CD4-positive, alpha-beta T cell (primary cell): ENCODE measurements at regions not wholly inside any gene's neighbourhood (a gene's known extent, or its start where the extent isn't known, plus 50 kb on each side); places are given as distances from the start of the nearest gene placed in this dataset.

Source experiments
- ATAC-seq: fragments of 200-7000 bp; cut with Tn5 transposase; one replicate; pipeline ENCODE4 v1.10.0; 2022; ENCODE audit warnings: mild to moderate bottlenecking; ENCODE audit not compliant: poor library complexity
- CTCF ChIA-PET: fragments of 350-600 bp; sonication (Branson Sonifier 250); formaldehyde crosslinking; loops from one replicate; lab custom pipeline; 2021; ENCODE audit warnings: antibody characterized with exemption, inconsistent platforms; lab: Charles Lee
- POLR2A ChIA-PET: fragments of 350-600 bp; sonication (Branson Sonifier 250); formaldehyde crosslinking; loops from one replicate; lab custom pipeline; 2021; ENCODE audit warnings: antibody characterized with exemption, inconsistent platforms; lab: Charles Lee
- DNase-seq, 14 experiments: peaks; one replicate each; pipeline ENCODE4 v3.0.0-alpha.2; 2013 to 2020; ENCODE audit warnings: mixed read lengths in 2 of 14
- H3K27ac ChIP-seq, 2 donors: one replicate each; pipeline versions ENCODE4 v1.5.1 to v1.7.0; 2013; ENCODE audit warnings: low read length in 2 of 2, low read depth in 1 of 2, mild to moderate bottlenecking in 1 of 2
- H3K27me3 ChIP-seq, 2 experiments: 1 replicate in 1 of 2; 2 replicates in 1 of 2; pipeline versions ENCODE4 v1.6.1 to v1.7.0; 2013; ENCODE audit warnings: low read length in 2 of 2, control low read depth in 1 of 2, mild to moderate bottlenecking in 1 of 2, moderate library complexity in 1 of 2; ENCODE audit not compliant: insufficient read depth in 2 of 2, control insufficient read depth in 1 of 2
- H3K36me3 ChIP-seq: one replicate; pipeline ENCODE4 v1.6.1; 2013; ENCODE audit warnings: low read length, control low read depth; ENCODE audit not compliant: insufficient read depth
- H3K4me1 ChIP-seq: one replicate; pipeline ENCODE4 v1.6.1; 2013; ENCODE audit warnings: low read length, control low read depth; ENCODE audit not compliant: insufficient read depth
- H3K4me3 ChIP-seq: one replicate; pipeline ENCODE4 v1.5.1; 2013; ENCODE audit warnings: mild to moderate bottlenecking, low read length, moderate library complexity
- H3K9me3 ChIP-seq, 2 experiments: 1 replicate in 1 of 2; 2 replicates in 1 of 2; pipeline versions ENCODE4 v1.6.1 to v1.7.0; 2013; ENCODE audit warnings: low read length in 2 of 2, mild to moderate bottlenecking in 2 of 2, control low read depth in 1 of 2, moderate library complexity in 1 of 2; ENCODE audit not compliant: control insufficient read depth in 1 of 2, insufficient read depth in 1 of 2
- H3K27ac Mint-ChIP-seq: one replicate; pipeline ENCODE4 v1.8.0; 2020; ENCODE audit warnings: mixed read lengths
- H3K27me3 Mint-ChIP-seq: one replicate; pipeline ENCODE4 v1.8.0; 2021; ENCODE audit warnings: mixed read lengths
- H3K36me3 Mint-ChIP-seq: one replicate; pipeline ENCODE4 v1.8.0; 2021; ENCODE audit warnings: low read depth, mixed read lengths
- H3K4me1 Mint-ChIP-seq: one replicate; pipeline ENCODE4 v1.8.0; 2021; ENCODE audit warnings: low read depth, mixed read lengths
- H3K4me3 Mint-ChIP-seq: one replicate; pipeline ENCODE4 v1.8.0; 2020; ENCODE audit warnings: mild to moderate bottlenecking, mixed read lengths
- H3K9me3 Mint-ChIP-seq: one replicate; pipeline ENCODE4 v1.8.0; 2020; ENCODE audit warnings: mixed read lengths
- intact Hi-C, 2 experiments: fragments of 100-400 bp; cut with DNase I in 1 of 2; cut with micrococcal nuclease in 1 of 2; formaldehyde crosslinking; loops; one replicate each; pipeline versions ENCODE4 v1.15.1 to v1.9.0; 2023 to 2025; cut with DNase I, micrococcal nuclease
- TF ChIP-seq, protein P1 (sequence below): fragments of 200-600 bp; IDR thresholded peaks from one replicate; pipeline ENCODE4 v1.8.0; 2022; ENCODE audit warnings: antibody characterized with exemption, mild to moderate bottlenecking

DNA sequence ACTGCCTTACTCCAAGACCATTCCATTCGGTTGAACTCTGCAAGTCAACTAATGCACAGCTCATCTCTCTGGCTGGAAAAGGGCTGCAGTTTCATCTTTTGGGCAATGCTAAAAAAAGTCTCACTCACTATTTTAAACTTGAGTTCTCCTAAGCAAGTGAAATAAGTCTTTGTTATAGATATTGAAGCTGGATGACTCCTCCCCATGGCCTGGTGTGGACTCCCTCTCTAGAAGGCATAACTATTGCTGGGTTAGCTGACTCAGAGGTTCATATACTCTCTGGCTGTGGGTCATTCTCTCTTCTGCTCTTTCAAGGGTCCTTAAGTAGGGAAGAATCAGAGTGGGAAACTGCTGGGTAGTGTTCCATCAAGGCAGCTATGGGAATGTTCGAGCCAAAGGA lies 88.0 kb downstream of the XCL2 start:
- Histone ChIP-seq H3K27me3 (no peaks in the 10 kb centered on the region), H3K4me1 (no peaks in the 10 kb centered on the region), H3K36me3 (no peaks in the 10 kb centered on the region), H3K4me3 (no peak overlapping the region), H3K27ac (no peak overlapping the region), H3K9me3 (peaks cover 0 to 1% of the 10 kb centered on the region in 2 experiments)
- Mint-ChIP-seq H3K27me3 (no peaks in the 10 kb centered on the region), H3K9me3 (peaks cover 6% of the 10 kb centered on the region), H3K27ac (no peak overlapping the region), H3K4me3 (no peak overlapping the region), H3K4me1 (peaks cover 13% of the 10 kb centered on the region), H3K36me3 (peaks cover 2% of the 10 kb centered on the region)
- TF ChIP-seq, protein P1, sequence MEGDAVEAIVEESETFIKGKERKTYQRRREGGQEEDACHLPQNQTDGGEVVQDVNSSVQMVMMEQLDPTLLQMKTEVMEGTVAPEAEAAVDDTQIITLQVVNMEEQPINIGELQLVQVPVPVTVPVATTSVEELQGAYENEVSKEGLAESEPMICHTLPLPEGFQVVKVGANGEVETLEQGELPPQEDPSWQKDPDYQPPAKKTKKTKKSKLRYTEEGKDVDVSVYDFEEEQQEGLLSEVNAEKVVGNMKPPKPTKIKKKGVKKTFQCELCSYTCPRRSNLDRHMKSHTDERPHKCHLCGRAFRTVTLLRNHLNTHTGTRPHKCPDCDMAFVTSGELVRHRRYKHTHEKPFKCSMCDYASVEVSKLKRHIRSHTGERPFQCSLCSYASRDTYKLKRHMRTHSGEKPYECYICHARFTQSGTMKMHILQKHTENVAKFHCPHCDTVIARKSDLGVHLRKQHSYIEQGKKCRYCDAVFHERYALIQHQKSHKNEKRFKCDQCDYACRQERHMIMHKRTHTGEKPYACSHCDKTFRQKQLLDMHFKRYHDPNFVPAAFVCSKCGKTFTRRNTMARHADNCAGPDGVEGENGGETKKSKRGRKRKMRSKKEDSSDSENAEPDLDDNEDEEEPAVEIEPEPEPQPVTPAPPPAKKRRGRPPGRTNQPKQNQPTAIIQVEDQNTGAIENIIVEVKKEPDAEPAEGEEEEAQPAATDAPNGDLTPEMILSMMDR, result no peak
- ATAC-seq (no peak), DNase-seq (no peak)
- intact Hi-C loops, result no loop called here
- CTCF ChIA-PET, result no interaction called here
- POLR2A ChIA-PET, result no interaction called here

- no peak overlapping the region for H3K27ac ChIP-seq
- H3K36me3 ChIP-seq, result no peaks in the 10 kb centered on the region
- H3K4me3 ChIP-seq, result no peak overlapping the region
- H3K9me3 Mint-ChIP-seq, result peaks cover 4% of the 10 kb centered on the region
- TF ChIP-seq, protein P1, result no peak
- POLR2A ChIA-PET, result no interaction called here
- no peak overlapping the region for H3K27ac Mint-ChIP-seq
- no peaks in the 10 kb centered on the region for H3K36me3 Mint-ChIP-seq
- no peak overlapping the region for H3K4me3 Mint-ChIP-seq
- H3K27me3 ChIP-seq, result no peaks in the 10 kb centered on the region
- no peaks in the 10 kb centered on the region for H3K4me1 ChIP-seq
- intact Hi-C loops, result no loop called here
- no peak for DNase-seq
- CTCF ChIA-PET, result no interaction called here
- H3K9me3 ChIP-seq, result no peaks in the 10 kb centered on the region
- no peak for ATAC-seq
- peaks cover 13% of the 10 kb centered on the region for H3K4me1 Mint-ChIP-seq
- H3K27me3 Mint-ChIP-seq, result no peaks in the 10 kb centered on the region
These were observed 89.5 kb downstream of the XCL2 start for GRCh38 chr1:168454211-168454815.

GRCh38 chr1:168453056-168453455 lies 90.7 kb downstream of the XCL2 start:
- Mint-ChIP-seq H3K4me1 (peaks cover 5% of the 10 kb centered on the region), H3K9me3 (peaks cover 2% of the 10 kb centered on the region), H3K27ac (no peak overlapping the region), H3K36me3 (no peaks in the 10 kb centered on the region), H3K4me3 (no peak overlapping the region), H3K27me3 (no peaks in the 10 kb centered on the region)
- ChIA-PET POLR2A (no interaction called here), CTCF (interaction anchor here (0.9 kb wide), 1 partner anchor 13 kb away, joined by 3 read pairs; no protein-coding TSS in a partner anchor)
- H3K9me3 ChIP-seq, result no peaks in the 10 kb centered on the region
- TF ChIP-seq, protein P1, result no peak
- intact Hi-C loops, result no loop called here
- no peaks in the 10 kb centered on the region for H3K27me3 ChIP-seq
- no peak overlapping the region for H3K4me3 ChIP-seq
- H3K36me3 ChIP-seq, result no peaks in the 10 kb centered on the region
- no peaks in the 10 kb centered on the region for H3K4me1 ChIP-seq
- ATAC-seq (no peak), DNase-seq (no peak)
- no peak overlapping the region for H3K27ac ChIP-seq
